CD14-positive monocyte (primary cell): ENCODE measurements at regions not wholly inside any gene's neighbourhood (a gene's known extent, or its start where the extent isn't known, plus 50 kb on each side); places are given as distances from the start of the nearest gene placed in this dataset.

ENCODE experiments used
- DNase-seq, 3 donors: peaks; one replicate each; pipeline ENCODE4 v3.0.0-alpha.2; 2011 to 2022
- H2AFZ ChIP-seq: 2 replicates; pipeline ENCODE4 v1.6.0; 2012; ENCODE audit warnings: mild to moderate bottlenecking, low read depth, low read length, inconsistent platforms; ENCODE audit not compliant: insufficient read depth, poor library complexity, severe bottlenecking
- H3K27ac ChIP-seq, 2 donors: 1 replicate in 1 of 2; 2 replicates in 1 of 2; pipeline ENCODE4 v1.5.1; 2012 to 2013; ENCODE audit warnings: low read length in 2 of 2, control low read depth in 1 of 2, inconsistent platforms in 1 of 2, low read depth in 1 of 2, mild to moderate bottlenecking in 1 of 2
- H3K27me3 ChIP-seq, 2 donors: one replicate each; pipeline versions ENCODE4 v1.6.0 to v1.6.1; 2011 to 2013; ENCODE audit warnings: low read length in 2 of 2; ENCODE audit not compliant: control insufficient read depth in 2 of 2, insufficient read depth in 2 of 2
- H3K36me3 ChIP-seq, 2 donors: replicated peaks in 1 of 2; 1 replicate in 1 of 2; 2 replicates in 1 of 2; pipeline versions ENCODE4 v1.5.1 to v1.6.1; 2012 to 2013; ENCODE audit warnings: low read length in 2 of 2, control low read depth in 1 of 2, inconsistent platforms in 1 of 2, mild to moderate bottlenecking in 1 of 2; ENCODE audit not compliant: insufficient read depth in 2 of 2, control insufficient read depth in 1 of 2
- H3K4me1 ChIP-seq, 2 donors: 1 replicate in 1 of 2; 2 replicates in 1 of 2; pipeline versions ENCODE4 v1.5.1 to v1.6.1; 2012 to 2013; ENCODE audit warnings: low read length in 2 of 2, control low read depth in 1 of 2, inconsistent platforms in 1 of 2, mild to moderate bottlenecking in 1 of 2, moderate library complexity in 1 of 2; ENCODE audit not compliant: insufficient read depth in 2 of 2, control insufficient read depth in 1 of 2
- H3K4me2 ChIP-seq: replicated peaks from 2 replicates; pipeline ENCODE3; 2012; ENCODE audit warnings: low read length, moderate library complexity, mild to moderate bottlenecking; ENCODE audit not compliant: poor library complexity, severe bottlenecking; ENCODE audit errors: extremely low read depth
- H3K4me3 ChIP-seq, 3 experiments: fragments of 200-600 bp in 1 of 3; sonication (generic) in 1 of 3; replicated peaks in 1 of 3; 1 replicate in 2 of 3; 2 replicates in 1 of 3; pipeline ENCODE4 v1.5.1; 2011 to 2013; ENCODE audit warnings: low read length in 3 of 3, mild to moderate bottlenecking in 3 of 3, control low read depth in 2 of 3, low read depth in 2 of 3, inconsistent platforms in 1 of 3, moderate library complexity in 1 of 3
- H3K79me2 ChIP-seq: 2 replicates; pipeline ENCODE4 v1.6.0; 2012; ENCODE audit warnings: mild to moderate bottlenecking, control low read depth, inconsistent platforms, low read length, moderate library complexity; ENCODE audit not compliant: insufficient read depth
- H3K9ac ChIP-seq: 2 replicates; pipeline ENCODE4 v1.6.0; 2017; ENCODE audit warnings: low read length, mild to moderate bottlenecking; ENCODE audit not compliant: insufficient read depth, poor library complexity, severe bottlenecking
- H3K9me3 ChIP-seq, 2 donors: replicated peaks in 1 of 2; 1 replicate in 1 of 2; 2 replicates in 1 of 2; pipeline versions ENCODE4 v1.5.1 to v1.6.1; 2012 to 2013; ENCODE audit warnings: low read length in 2 of 2, control low read depth in 1 of 2; ENCODE audit not compliant: control insufficient read depth in 1 of 2, insufficient read depth in 1 of 2
- H4K20me1 ChIP-seq: 2 replicates; pipeline ENCODE4 v1.6.0; 2012; ENCODE audit warnings: mild to moderate bottlenecking, low read length, control low read depth, moderate library complexity; ENCODE audit not compliant: insufficient read depth
- H3K27ac Mint-ChIP-seq, 7 donors: one replicate each; pipeline ENCODE4 v1.8.0; 2020; ENCODE audit warnings: mild to moderate bottlenecking in 7 of 7, mixed read lengths in 7 of 7, moderate library complexity in 6 of 7, inconsistent platforms in 2 of 7
- H3K27me3 Mint-ChIP-seq, 3 donors: one replicate each; pipeline ENCODE4 v1.8.0; 2021 to 2022; ENCODE audit warnings: low read depth in 3 of 3, mild to moderate bottlenecking in 3 of 3, mixed read lengths in 3 of 3, moderate library complexity in 3 of 3, inconsistent platforms in 1 of 3
- H3K36me3 Mint-ChIP-seq, 2 donors: one replicate each; pipeline ENCODE4 v1.8.0; 2020; ENCODE audit warnings: mixed read lengths in 2 of 2, inconsistent platforms in 1 of 2, mild to moderate bottlenecking in 1 of 2
- H3K4me1 Mint-ChIP-seq: one replicate; pipeline ENCODE4 v1.8.0; 2020; ENCODE audit warnings: mild to moderate bottlenecking, mixed read lengths
- H3K4me3 Mint-ChIP-seq, 2 donors: one replicate each; pipeline ENCODE4 v1.8.0; 2020; ENCODE audit warnings: mild to moderate bottlenecking in 2 of 2, mixed read lengths in 2 of 2, moderate library complexity in 1 of 2
- H3K9me3 Mint-ChIP-seq, 7 donors: one replicate each; pipeline ENCODE4 v1.8.0; 2020 to 2022; ENCODE audit warnings: mixed read lengths in 7 of 7, mild to moderate bottlenecking in 6 of 7, moderate library complexity in 6 of 7, inconsistent platforms in 2 of 7
- WGBS: methylation state at CpG from one replicate; pipeline ENCODE4 v1.1.5; 2013; ENCODE audit warnings: missing lambda C conversion rate; ENCODE audit not compliant: insufficient coverage; 5-methylcytosine and 5-hydroxymethylcytosine counted together
- intact Hi-C, 2 donors: fragments of 100-400 bp; cut with micrococcal nuclease; formaldehyde crosslinking; loops; one replicate each; pipeline versions ENCODE4 v1.15.0 to v1.15.1; 2023
- TF ChIP-seq, protein P1 (sequence below): fragments of 200-600 bp; IDR thresholded peaks from one replicate; pipeline ENCODE4 v1.8.0; 2022; ENCODE audit warnings: antibody characterized with exemption, mild to moderate bottlenecking

DNA sequence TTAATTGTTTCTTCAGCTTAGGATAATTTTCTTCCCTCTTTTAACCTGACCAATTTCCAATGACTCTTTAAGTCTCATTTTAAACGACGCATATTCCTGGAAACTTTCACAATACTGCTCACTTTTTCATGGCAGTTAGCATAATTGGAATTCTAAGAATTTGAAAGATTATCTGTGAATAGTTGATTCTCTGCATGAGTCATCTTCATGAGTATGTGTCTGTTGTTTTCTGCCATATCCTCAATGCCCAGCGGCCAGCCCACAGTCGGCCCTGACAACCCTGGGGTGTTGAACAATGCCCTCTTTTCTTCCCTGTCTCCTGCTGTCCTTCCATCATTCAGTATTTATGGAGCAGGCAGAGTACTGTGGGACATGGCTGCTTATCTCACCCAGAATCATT lies 554.2 kb downstream of the CDH26 start:
- Mint-ChIP-seq H3K4me3 (no peak overlapping the region), H3K9me3 (peaks cover 0 to 5% (median 5%) of the 10 kb centered on the region in 7 donors), H3K27ac (no peak overlapping the region), H3K4me1 (no peaks in the 10 kb centered on the region), H3K27me3 (peaks cover 2 to 5% (median 4%) of the 10 kb centered on the region in 3 donors), H3K36me3 (no peaks in the 10 kb centered on the region)
- intact Hi-C loops, result no loop called here
- 67% methylated on average over 2 of the region's 4 CpGs for WGBS
- Histone ChIP-seq H3K27ac (no peak overlapping the region), H3K9ac (no peak overlapping the region), H3K4me3 (no peak overlapping the region), H3K4me1 (no peaks in the 10 kb centered on the region), H3K4me2 (no peak overlapping the region), H3K36me3 (no peaks in the 10 kb centered on the region), H3K27me3 (no peaks in the 10 kb centered on the region), H3K79me2 (no peaks in the 10 kb centered on the region), H3K9me3 (no peaks in the 10 kb centered on the region), H2AFZ (no peak overlapping the region), H4K20me1 (no peaks in the 10 kb centered on the region)
- TF ChIP-seq, protein P1, sequence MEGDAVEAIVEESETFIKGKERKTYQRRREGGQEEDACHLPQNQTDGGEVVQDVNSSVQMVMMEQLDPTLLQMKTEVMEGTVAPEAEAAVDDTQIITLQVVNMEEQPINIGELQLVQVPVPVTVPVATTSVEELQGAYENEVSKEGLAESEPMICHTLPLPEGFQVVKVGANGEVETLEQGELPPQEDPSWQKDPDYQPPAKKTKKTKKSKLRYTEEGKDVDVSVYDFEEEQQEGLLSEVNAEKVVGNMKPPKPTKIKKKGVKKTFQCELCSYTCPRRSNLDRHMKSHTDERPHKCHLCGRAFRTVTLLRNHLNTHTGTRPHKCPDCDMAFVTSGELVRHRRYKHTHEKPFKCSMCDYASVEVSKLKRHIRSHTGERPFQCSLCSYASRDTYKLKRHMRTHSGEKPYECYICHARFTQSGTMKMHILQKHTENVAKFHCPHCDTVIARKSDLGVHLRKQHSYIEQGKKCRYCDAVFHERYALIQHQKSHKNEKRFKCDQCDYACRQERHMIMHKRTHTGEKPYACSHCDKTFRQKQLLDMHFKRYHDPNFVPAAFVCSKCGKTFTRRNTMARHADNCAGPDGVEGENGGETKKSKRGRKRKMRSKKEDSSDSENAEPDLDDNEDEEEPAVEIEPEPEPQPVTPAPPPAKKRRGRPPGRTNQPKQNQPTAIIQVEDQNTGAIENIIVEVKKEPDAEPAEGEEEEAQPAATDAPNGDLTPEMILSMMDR, result no peak
- no peak for DNase-seq

DNA sequence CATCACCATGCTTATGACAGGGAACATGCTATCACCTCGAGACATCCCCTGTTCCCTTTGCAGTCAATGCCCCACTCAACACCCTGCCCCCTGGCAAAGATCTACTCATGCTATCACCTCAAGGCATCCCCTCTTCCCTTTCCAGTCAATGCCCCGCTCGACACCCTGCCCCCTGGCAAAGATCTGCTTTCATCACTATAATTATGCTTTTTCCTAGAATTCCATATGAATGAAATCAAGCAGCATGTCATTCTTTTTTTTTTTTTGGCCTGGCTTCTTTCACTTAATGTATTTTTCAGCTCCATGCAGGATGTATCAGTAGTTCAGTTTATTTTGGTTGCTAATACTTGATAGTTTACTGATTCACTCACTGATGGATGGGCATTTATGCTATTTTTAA lies 554.9 kb downstream of the CDH26 start:
- H3K36me3 ChIP-seq, result no peaks in the 10 kb centered on the region
- peaks cover 0 to 5% (median 5%) of the 10 kb centered on the region in 7 donors for H3K9me3 Mint-ChIP-seq
- H3K27ac Mint-ChIP-seq, result no peak overlapping the region
- 86% methylated on average over 3 of the region's 3 CpGs for WGBS
- no peak overlapping the region for H2AFZ ChIP-seq
- no peaks in the 10 kb centered on the region for H3K4me1 ChIP-seq
- no peak for DNase-seq
- no peaks in the 10 kb centered on the region for H3K4me1 Mint-ChIP-seq
- intact Hi-C loops, result no loop called here
- H3K9ac ChIP-seq, result no peak overlapping the region
- H3K79me2 ChIP-seq, result no peaks in the 10 kb centered on the region
- no peaks in the 10 kb centered on the region for H3K9me3 ChIP-seq
- H3K4me3 ChIP-seq, result no peak overlapping the region
- H3K4me2 ChIP-seq, result no peak overlapping the region
- peaks cover 2 to 5% (median 4%) of the 10 kb centered on the region in 3 donors for H3K27me3 Mint-ChIP-seq
- no peaks in the 10 kb centered on the region for H3K27me3 ChIP-seq
- no peaks in the 10 kb centered on the region for H4K20me1 ChIP-seq
- H3K36me3 Mint-ChIP-seq, result no peaks in the 10 kb centered on the region
- no peak overlapping the region for H3K27ac ChIP-seq
- TF ChIP-seq, protein P1, result no peak
- no peak overlapping the region for H3K4me3 Mint-ChIP-seq
